GM23248 (cell line): ENCODE measurements at regions not wholly inside any gene's neighbourhood (a gene's known extent, or its start where the extent isn't known, plus 50 kb on each side); places are given as distances from the start of the nearest gene placed in this dataset.

Experiments used
- EZH2 ChIP-seq: fragments of 200-600 bp; sonication (generic); IDR thresholded peaks from 2 replicates; pipeline ENCODE4 v1.6.1; 2018; ENCODE audit warnings: antibody characterized with exemption, mild to moderate bottlenecking; ENCODE audit not compliant: insufficient read depth, poor library complexity, severe bottlenecking
- EZH2phosphoT487 ChIP-seq: fragments of 200-600 bp; sonication (generic); IDR thresholded peaks from 2 replicates; pipeline ENCODE4 v1.6.1; 2018; ENCODE audit warnings: antibody characterized with exemption, moderate library complexity, mild to moderate bottlenecking, low read depth; ENCODE audit not compliant: insufficient read depth

DNA sequence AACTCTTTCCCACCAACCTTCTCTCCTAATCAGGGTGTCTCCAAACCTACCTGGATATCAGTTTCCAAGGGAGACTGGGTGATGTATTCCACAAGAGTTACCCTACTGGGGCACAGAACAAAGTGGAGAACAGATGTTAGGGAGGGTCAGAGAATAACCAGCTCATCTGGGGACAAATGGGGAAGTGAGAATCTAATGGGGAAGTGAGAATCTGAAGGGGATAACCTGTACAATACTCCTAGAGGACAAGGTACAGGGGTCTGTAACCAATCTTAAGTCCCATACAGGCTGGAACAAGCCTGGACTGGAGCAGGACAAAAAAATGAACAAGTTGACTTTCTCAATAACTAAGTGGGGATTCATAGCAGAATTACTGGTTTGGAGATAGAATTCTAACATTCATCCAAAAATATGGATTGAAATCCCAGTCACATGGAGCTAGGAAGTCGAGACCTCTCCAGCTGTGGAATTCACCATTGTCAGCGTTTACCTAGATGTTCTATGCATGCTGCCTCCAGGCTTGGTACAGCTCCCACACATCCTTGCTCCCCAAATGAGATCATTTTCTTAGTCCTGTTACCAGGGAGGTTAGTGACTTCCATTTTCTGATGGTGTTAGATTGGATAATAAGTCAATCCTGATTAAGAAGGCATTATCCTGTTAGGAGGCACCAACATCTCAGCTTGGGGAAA is 214.8 kb upstream of the MOCS1 start:
- TF ChIP-seq EZH2 (no peak), EZH2phosphoT487 (no peak)
